Natural killer cell (primary cell): ENCODE measurements at regions not wholly inside any gene's neighbourhood (a gene's known extent, or its start where the extent isn't known, plus 50 kb on each side); places are given as distances from the start of the nearest gene placed in this dataset.

Source experiments
- ATAC-seq, 3 donors: fragments of 150-1000 bp in 2 of 3; fragments of 200-7000 bp in 1 of 3; cut with Tn5 transposase; 1 replicate in 1 of 3; 2 replicates in 2 of 3; pipeline ENCODE4 v1.10.0; 2021; ENCODE audit warnings: mild to moderate bottlenecking in 2 of 3, moderate library complexity in 2 of 3
- DNase-seq, 2 donors: peaks; one replicate each; pipeline versions ENCODE4 v3.0.0 to v3.0.0-alpha.2; 2013 to 2021; ENCODE audit warnings: mixed read lengths in 1 of 2
- H3K27ac ChIP-seq: one replicate; pipeline ENCODE4 v1.5.1; 2013; ENCODE audit warnings: mild to moderate bottlenecking, low read length
- H3K27me3 ChIP-seq: one replicate; pipeline ENCODE4 v1.6.1; 2013; ENCODE audit warnings: low read length; ENCODE audit not compliant: control insufficient read depth, insufficient read depth
- H3K36me3 ChIP-seq: one replicate; pipeline ENCODE4 v1.6.1; 2013; ENCODE audit warnings: low read length; ENCODE audit not compliant: control insufficient read depth, insufficient read depth
- H3K4me1 ChIP-seq: one replicate; pipeline ENCODE4 v1.6.1; 2013; ENCODE audit warnings: low read length; ENCODE audit not compliant: control insufficient read depth, insufficient read depth
- H3K4me3 ChIP-seq: one replicate; pipeline ENCODE4 v1.5.1; 2013; ENCODE audit warnings: low read length
- H3K9me3 ChIP-seq: one replicate; pipeline ENCODE4 v1.6.1; 2013; ENCODE audit warnings: low read length; ENCODE audit not compliant: control insufficient read depth, insufficient read depth
- H3K27ac Mint-ChIP-seq, 2 donors: one replicate each; pipeline ENCODE4 v1.8.0; 2022; ENCODE audit warnings: mild to moderate bottlenecking in 2 of 2, mixed read lengths in 2 of 2, moderate library complexity in 1 of 2
- H3K27me3 Mint-ChIP-seq, 2 donors: one replicate each; pipeline ENCODE4 v1.8.0; 2022; ENCODE audit warnings: low read depth in 2 of 2, mixed read lengths in 2 of 2
- H3K36me3 Mint-ChIP-seq: one replicate; pipeline ENCODE4 v1.8.0; 2022; ENCODE audit warnings: mixed read lengths
- H3K4me1 Mint-ChIP-seq, 2 donors: one replicate each; pipeline ENCODE4 v1.8.0; 2022; ENCODE audit warnings: mixed read lengths in 2 of 2
- H3K4me3 Mint-ChIP-seq: one replicate; pipeline ENCODE4 v1.8.0; 2022; ENCODE audit warnings: mild to moderate bottlenecking, moderate library complexity, mixed read lengths
- H3K9me3 Mint-ChIP-seq, 2 donors: one replicate each; pipeline ENCODE4 v1.8.0; 2022; ENCODE audit warnings: mixed read lengths in 2 of 2
- CTCF ChIP-seq: fragments of 200-600 bp; IDR thresholded peaks from one replicate; pipeline ENCODE4 v1.8.0; 2022; ENCODE audit warnings: antibody characterized with exemption
- WGBS: methylation state at CpG from one replicate; pipeline ENCODE4 v1.1.7; 2013; ENCODE audit warnings: missing lambda C conversion rate; ENCODE audit not compliant: insufficient coverage; 5-methylcytosine and 5-hydroxymethylcytosine counted together
- intact Hi-C: fragments of 100-400 bp; cut with micrococcal nuclease; formaldehyde crosslinking; loops from one replicate; pipeline ENCODE4 v1.14.2; 2022

- H3K36me3 Mint-ChIP-seq: no peaks in the 10 kb centered on the region
- TF ChIP-seq CTCF: no peak
- H3K27ac Mint-ChIP-seq: no peak overlapping the region
- no peak overlapping the region for H3K4me3 Mint-ChIP-seq
- H3K9me3 Mint-ChIP-seq: peaks cover 2 to 3% of the 10 kb centered on the region in 2 donors
- intact Hi-C loops: no loop called here
- no CpG with 5 or more reads among the region's 1 CpG for WGBS
- Histone ChIP-seq H3K27me3 (no peaks in the 10 kb centered on the region), H3K4me3 (no peak overlapping the region), H3K9me3 (no peaks in the 10 kb centered on the region), H3K36me3 (no peaks in the 10 kb centered on the region), H3K27ac (no peak overlapping the region), H3K4me1 (no peaks in the 10 kb centered on the region)
- H3K4me1 Mint-ChIP-seq: no peaks in the 10 kb centered on the region
- no peak for DNase-seq
- H3K27me3 Mint-ChIP-seq: no peaks in the 10 kb centered on the region
- ATAC-seq: no peak
Measured at GRCh38 chr3:181613191-181613590, 98.5 kb upstream of the SOX2 start.

GRCh38 chr3:181610973-181611265 is 100.8 kb upstream of the SOX2 start:
- Mint-ChIP-seq H3K27me3 (no peaks in the 10 kb centered on the region), H3K27ac (no peak overlapping the region), H3K9me3 (peaks cover 3 to 6% of the 10 kb centered on the region in 2 donors), H3K4me3 (no peak overlapping the region), H3K36me3 (no peaks in the 10 kb centered on the region), H3K4me1 (no peaks in the 10 kb centered on the region)
- intact Hi-C loops: no loop called here
- DNase-seq (no peak), ATAC-seq (no peak)
- WGBS: 83% methylated on average over 1 of the region's 2 CpGs
- no peak overlapping the region for H3K4me3 ChIP-seq
- TF ChIP-seq CTCF: no peak
- no peaks in the 10 kb centered on the region for H3K9me3 ChIP-seq
- H3K27ac ChIP-seq: no peak overlapping the region
- no peaks in the 10 kb centered on the region for H3K36me3 ChIP-seq
- no peaks in the 10 kb centered on the region for H3K27me3 ChIP-seq
- no peaks in the 10 kb centered on the region for H3K4me1 ChIP-seq

GRCh38 chr3:181610083-181610972 is 101.4 kb upstream of the SOX2 start:
- WGBS: no CpG with 5 or more reads among the region's 4 CpGs
- Histone ChIP-seq H3K27me3 (no peaks in the 10 kb centered on the region), H3K9me3 (no peaks in the 10 kb centered on the region), H3K27ac (no peak overlapping the region), H3K4me1 (no peaks in the 10 kb centered on the region), H3K4me3 (no peak overlapping the region), H3K36me3 (no peaks in the 10 kb centered on the region)
- Mint-ChIP-seq H3K4me3 (no peak overlapping the region), H3K36me3 (no peaks in the 10 kb centered on the region), H3K4me1 (no peaks in the 10 kb centered on the region), H3K27ac (no peak overlapping the region), H3K27me3 (no peaks in the 10 kb centered on the region), H3K9me3 (peaks cover 3 to 10% of the 10 kb centered on the region in 2 donors)
- no peak for ATAC-seq
- intact Hi-C loops: no loop called here
- DNase-seq: no peak
- no peak for TF ChIP-seq CTCF
